ENCODE measurements at regions not wholly inside any gene's neighbourhood (a gene's known extent, or its start where the extent isn't known, plus 50 kb on each side); places are given as distances from the start of the nearest gene placed in this dataset.
A peak's percentile ranks its signal among the peaks of the same experiment; 100 is the strongest.

GRCh38 chr2:64283641-64284361 lies 139.6 kb upstream of the PELI1 start:
- peak in 1 of 2 donors; percentile 11 for DNase-seq (ENCODE audit: low read depth in 2 of 2)

GRCh38 chr2:64284751-64285150 lies 140.5 kb upstream of the PELI1 start:
- DNase-seq (ENCODE audit: low read depth in 2 of 2), result no peak

- DNase-seq (ENCODE audit: low read depth in 2 of 2), result no peak
Observed at GRCh38 chr2:64287202-64287740, 143.1 kb upstream of the PELI1 start.

- no peak for DNase-seq (ENCODE audit: low read depth in 2 of 2)
Observed at GRCh38 chr2:64288321-64289193, 144.3 kb upstream of the PELI1 start.

GRCh38 chr2:64289251-64289650 lies 145.0 kb upstream of the PELI1 start:
- DNase-seq (ENCODE audit: low read depth in 2 of 2), result no peak

- no peak for DNase-seq (ENCODE audit: low read depth in 2 of 2)
Observed at GRCh38 chr2:64289737-64290136, 145.5 kb upstream of the PELI1 start.

- DNase-seq (ENCODE audit: low read depth in 2 of 2), result no peak
Observed at GRCh38 chr2:64291181-64291580, 147.0 kb upstream of the PELI1 start.

- no peak for DNase-seq (ENCODE audit: low read depth in 2 of 2)
Observed at GRCh38 chr2:64295326-64296139, 151.3 kb upstream of the PELI1 start.

- DNase-seq (ENCODE audit: low read depth in 2 of 2), result peak in 1 of 2 donors; percentile 18
Observed at GRCh38 chr2:64296140-64296480, 151.9 kb upstream of the PELI1 start.

GRCh38 chr2:64296695-64297346 lies 152.6 kb upstream of the PELI1 start:
- no peak for DNase-seq (ENCODE audit: low read depth in 2 of 2)

GRCh38 chr2:64298161-64298560 lies 153.9 kb upstream of the PELI1 start:
- DNase-seq (ENCODE audit: low read depth in 2 of 2), result no peak

- DNase-seq (ENCODE audit: low read depth in 2 of 2), result no peak
Observed at GRCh38 chr2:64300066-64300465, 153.9 kb upstream of the LGALSL start.

- no peak for DNase-seq (ENCODE audit: low read depth in 2 of 2)
Observed at GRCh38 chr2:64303250-64303649, 150.7 kb upstream of the LGALSL start.

GRCh38 chr2:64307421-64307820 lies 146.5 kb upstream of the LGALSL start:
- DNase-seq (ENCODE audit: low read depth in 2 of 2), result no peak

GRCh38 chr2:64311191-64311910 lies 142.6 kb upstream of the LGALSL start:
- no peak for DNase-seq (ENCODE audit: low read depth in 2 of 2)

GRCh38 chr2:64311948-64312621 lies 141.9 kb upstream of the LGALSL start:
- DNase-seq (ENCODE audit: low read depth in 2 of 2), result no peak

- DNase-seq (ENCODE audit: low read depth in 2 of 2), result no peak
Observed at GRCh38 chr2:64312622-64313397, 141.2 kb upstream of the LGALSL start.

- no peak for DNase-seq (ENCODE audit: low read depth in 2 of 2)
Observed at GRCh38 chr2:64313398-64313723, 140.6 kb upstream of the LGALSL start.

GRCh38 chr2:64315291-64315960 lies 138.5 kb upstream of the LGALSL start:
- no peak for DNase-seq (ENCODE audit: low read depth in 2 of 2)

Measured in stimulated activated CD4-positive, alpha-beta T cell treated with anti-CD3 and anti-CD28 coated beads, Interleukin-1b, Interleukin-23, amount 100 ng/mL, for 4 hours (primary cell).